ENCODE measurements at regions not wholly inside any gene's neighbourhood (a gene's known extent, or its start where the extent isn't known, plus 50 kb on each side); places are given as distances from the start of the nearest gene placed in this dataset.
A peak's percentile ranks its signal among the peaks of the same experiment; 100 is the strongest.
"Not testable (repeated sequence)": the region's sequence is repeated elsewhere in the genome, so short reads cannot be mapped to it uniquely, and the experiment has no call there.

DNA sequence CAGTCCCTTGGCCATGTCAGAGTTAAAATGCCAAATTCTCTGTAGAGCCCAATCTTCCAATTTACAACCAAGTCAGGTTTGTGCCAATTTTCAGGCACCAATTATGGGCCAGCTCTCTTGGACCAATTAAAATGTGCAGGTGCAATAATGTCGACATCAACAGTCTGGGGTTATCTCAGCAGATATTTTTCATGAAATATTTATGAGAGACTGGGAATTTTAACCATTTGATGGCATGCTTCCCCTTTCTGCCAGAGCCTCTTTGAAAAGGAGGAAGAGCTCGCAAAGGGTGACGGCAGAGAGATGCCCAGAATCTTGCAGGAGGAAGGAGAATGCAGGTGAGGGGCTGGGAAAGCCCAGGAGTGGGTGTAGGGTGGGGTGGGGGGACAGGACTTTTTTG lies 100.8 kb upstream of the SYT13 start:
- no peak for DNase-seq (ENCODE audit: low spot score)

DNA sequence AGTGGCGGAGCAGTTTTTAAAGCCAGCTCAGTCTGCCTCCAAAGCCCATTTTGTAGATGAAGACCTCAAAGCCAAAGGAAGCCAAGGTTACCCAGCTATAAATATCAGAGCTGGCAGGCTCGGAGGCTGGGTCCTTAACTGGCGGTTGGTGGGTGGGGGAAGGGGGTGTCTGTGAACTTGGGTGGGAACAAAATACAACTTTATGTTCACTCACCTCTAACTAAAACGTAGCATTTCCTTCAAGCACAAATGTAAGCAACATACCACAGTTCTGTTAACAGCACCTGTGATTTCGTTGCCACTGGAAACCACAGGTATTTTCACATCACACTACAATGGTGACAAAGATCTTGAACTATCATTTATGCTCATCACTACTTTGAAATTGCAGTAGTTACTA lies 99.7 kb upstream of the SYT13 start:
- DNase-seq (ENCODE audit: low spot score) = no peak

DNA sequence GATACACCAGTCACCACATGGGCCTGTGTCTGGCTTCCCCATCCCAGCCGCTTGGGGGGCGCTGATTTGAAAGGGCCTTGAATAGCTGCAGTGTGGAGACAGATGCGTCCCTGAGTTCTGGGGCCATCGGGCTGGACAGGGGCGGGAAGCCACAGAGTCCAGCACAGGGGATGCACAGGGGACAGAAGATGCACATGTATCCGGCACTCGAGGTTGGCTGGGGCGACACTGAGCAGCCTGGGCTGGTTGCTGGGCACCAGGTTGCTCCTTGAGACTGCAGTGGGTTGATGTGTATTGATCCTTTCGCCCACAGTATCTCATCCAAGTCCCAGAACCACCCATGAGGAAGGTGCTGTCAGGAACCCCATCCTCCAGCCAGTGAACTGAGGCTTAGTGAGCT lies 99.3 kb upstream of the SYT13 start:
- no peak for DNase-seq (ENCODE audit: low spot score)

DNA sequence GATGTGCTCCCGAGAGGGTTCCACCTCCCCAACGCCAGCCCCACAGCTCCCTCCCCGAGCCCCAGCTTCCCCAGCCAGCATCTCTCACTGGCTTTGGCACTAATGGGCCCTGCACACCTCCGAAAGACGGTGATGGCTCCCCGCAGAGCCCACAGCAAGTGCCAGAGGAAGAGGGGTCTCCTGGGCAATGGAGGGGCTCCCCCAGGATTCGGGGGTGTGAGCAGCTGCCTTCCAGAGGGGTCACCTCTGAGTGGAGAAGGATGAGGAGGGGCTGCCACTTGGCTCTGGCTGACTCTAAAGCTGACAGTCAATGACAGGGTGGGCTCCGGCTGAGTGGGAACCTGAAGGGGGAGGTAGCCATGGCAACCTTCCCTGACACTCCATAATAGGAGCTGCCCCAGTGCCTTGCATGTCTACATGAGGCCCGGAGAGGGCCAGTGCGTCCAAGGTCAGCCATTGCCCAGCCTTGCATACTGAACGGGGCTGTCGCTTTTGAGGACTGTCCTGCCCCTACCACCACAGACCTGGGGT lies 98.6 kb upstream of the SYT13 start:
- DNase-seq (ENCODE audit: low spot score) = no peak

DNA sequence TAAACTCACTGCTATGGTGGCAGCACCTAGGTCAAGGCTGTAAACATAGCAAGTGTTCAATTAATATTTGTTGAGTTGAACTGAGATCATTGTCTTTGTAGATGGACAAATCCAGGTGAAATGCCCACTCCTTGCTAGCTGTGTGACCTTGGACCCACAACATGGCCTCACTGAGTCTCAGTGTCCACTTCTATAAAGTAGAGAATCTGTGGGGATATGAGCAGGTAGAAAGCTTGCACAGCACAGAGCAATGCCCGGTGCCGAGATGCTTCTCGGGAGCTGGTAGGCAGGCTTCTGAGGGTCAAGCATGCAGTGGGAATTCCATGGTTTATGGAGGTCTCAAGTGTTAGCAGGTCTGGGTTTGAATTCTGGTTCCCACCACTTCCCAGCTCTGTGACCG lies 97.9 kb upstream of the SYT13 start:
- no peak for DNase-seq (ENCODE audit: low spot score)

DNA sequence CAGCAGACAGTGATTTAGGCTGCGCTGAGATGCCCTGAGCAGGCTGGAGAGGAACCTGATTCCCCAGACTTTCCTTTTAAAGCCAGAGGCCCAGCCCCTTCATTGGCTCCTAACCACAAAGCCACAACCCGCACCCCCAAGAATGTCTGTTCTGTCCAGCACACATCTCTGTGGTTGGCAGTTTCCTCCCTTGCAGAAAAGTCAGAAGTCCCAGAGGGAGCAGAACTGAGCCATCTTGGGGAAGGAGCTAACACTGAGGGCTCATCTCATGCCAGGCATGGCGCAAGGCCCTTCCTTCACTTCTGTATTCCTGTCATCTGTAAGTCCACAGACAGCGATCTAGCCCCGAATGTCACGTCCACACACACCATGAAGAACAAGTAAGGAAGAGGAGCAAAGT lies 97.1 kb upstream of the SYT13 start:
- no peak for DNase-seq (ENCODE audit: low spot score)

DNA sequence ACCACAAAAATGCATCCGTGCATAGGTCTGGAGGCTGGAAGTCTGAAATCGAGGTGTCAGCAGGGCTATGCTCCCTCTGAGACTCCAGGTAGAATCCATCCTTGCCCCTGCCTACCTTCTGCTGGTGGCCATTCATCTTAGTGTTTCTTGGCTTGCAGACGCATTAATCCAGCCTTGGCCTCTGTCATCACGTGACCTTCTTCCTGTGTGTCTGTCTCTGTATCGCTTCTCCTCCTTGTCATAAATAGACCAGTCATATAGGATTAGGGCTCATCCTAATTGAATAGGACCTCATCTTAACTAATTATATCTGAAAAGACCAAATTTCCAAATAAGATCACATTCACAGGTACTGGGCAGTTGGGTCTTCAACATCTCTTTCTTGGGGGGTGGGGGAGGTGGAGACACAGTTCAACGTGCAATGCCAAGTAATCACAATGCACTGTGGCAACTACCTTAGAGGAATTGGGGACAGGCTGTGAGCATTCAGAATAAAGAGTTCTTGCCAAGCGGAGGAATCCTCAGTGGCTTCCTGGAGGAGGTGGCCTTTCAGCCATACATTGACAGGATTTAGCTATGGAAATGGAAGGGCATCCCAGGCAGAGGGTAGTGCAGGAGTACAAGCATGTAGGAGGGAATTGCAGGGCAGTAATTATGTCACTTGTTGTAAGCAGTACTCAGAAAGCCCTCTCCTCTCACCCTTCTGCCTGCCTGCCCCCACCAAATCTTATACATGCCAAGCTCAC lies 96.2 kb upstream of the SYT13 start:
- no peak for DNase-seq (ENCODE audit: low spot score)

DNA sequence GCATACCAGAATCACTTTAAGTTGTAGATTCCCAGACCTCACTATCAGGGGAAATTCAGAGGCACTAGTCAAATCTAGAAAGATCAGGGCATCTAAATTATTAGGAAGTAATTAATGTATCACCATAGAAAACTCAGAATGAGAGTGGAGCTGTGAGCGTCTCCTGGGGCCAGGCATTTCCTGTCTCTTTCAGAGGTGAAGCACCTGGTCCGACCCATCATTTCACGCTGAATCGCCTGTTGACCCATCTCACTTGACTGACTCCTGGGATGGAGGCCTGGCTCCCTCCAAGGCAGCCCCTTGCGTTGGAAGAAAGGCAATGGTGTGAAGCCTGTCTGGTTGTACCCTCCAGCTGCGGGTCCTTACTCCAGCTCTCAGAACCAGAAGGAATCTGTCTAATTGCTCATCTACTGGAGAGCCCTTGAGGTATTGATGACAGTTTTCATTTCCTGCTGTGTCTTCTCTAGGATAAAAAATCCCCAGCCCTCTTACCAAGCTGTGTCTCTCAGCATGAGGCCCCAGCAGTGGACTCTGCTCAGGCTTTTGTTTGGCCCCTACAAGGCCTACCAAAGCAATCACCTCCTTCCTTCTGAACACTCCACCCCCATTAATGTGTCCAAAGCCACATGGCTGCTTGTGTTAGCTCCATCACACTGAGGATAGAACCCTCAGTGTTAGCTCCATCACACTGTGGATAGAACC lies 93.2 kb upstream of the SYT13 start:
- DNase-seq (ENCODE audit: low spot score) = no peak

DNA sequence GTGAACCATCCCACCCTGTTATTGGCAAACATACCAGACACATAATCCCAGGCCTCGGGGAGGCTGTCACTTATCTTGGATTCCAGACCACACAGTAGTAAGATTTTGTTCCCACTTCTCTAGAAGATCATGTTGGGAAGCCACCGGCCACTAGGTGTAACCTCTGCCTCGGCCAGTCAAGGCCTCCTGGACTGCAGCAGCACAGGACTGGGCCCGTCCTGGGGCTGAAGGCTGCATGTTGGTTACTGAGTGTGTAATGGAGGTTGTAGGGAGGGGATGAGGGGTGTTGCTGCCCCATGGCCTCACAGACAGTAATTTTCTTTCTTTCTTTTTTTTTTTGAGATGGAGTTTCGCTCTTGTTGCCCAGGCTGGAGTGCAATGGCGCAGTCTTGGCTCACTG lies 92.4 kb upstream of the SYT13 start:
- DNase-seq (ENCODE audit: low spot score) = no peak

DNA sequence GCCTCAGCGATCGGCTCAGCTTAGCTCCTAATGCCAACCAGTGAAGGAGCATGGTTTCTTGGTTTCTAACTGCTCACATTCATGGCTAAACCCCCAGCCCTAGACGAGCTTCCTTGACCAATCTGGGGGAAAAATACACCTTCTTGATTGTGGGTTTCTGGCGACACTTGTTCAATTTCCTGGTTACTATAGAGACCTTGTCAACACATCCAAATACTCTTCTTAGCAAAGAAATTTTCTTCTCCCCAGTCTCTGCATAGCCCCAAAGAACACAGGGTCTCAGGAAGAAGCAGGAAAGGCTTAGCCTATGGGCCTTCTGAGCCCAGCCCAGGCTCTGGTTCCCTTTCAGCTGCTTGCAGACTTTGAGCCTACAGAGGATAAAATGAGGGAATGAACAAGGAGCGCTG lies 88.5 kb upstream of the SYT13 start:
- no peak for DNase-seq (ENCODE audit: low spot score)

DNA sequence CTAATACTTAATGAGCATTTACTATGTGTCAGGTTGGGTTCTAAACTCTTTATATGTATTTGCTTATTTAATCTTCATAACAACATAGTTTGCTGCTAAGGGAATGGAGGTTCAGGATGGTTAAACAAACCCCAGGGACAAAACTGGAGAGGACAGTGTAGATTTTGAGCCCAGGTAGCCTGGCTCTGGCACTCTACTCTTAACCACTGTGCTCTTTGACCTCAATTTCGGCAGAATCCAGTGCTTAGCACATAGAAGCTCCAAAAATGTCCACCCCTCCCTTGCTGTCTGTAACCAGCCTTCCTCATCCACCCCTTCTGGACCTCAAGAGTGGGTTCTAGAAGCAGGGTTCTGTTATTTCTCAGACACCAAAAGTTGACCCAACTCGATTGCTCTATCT lies 88.0 kb upstream of the SYT13 start:
- no peak for DNase-seq (ENCODE audit: low spot score)

DNA sequence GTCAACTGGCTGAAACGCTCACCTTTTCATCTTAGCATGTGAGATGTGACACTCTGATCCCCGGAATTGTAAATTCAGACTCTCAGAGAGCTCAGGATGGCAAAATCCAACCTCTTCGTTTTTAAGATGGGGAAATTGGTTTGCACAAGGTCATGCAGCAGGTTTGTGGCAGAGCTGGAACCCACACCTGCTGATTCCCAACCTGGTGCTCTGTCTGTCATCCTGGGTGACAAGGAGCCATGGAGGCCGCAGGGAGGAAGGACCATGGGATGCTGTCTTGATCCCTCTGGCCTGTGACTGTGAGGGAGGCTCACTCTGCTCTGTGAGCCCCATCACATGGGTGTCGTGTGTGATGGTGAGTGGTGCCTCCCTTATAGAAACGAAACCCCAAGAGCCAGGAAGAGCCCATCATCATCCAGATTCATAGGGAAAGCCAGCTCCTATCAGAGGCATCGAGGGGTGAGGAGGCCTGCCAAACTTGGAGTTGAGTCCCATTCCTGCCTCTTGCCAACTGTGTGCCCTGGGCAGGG lies 87.4 kb upstream of the SYT13 start:
- no peak for DNase-seq (ENCODE audit: low spot score)

DNA sequence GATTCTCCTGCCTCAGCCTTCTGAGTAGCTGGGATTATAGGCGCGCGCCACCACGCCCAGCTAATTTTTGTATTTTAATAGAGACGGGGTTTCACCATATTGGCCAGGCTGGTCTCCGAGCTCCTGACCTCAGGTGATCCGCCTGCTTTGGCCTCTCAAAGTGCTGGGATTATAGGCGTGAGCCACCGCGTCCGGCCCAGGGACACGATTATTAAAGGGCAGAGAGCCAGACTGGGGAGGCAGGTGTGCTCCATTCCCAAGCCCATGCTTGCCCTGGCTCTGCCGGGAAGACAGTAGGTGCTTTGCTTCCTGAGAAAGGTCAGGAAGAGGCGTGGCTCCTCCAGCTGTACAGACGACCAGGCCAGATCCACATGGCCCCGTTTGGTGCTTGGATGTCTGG lies 86.3 kb upstream of the SYT13 start:
- DNase-seq (ENCODE audit: low spot score) = not testable (repeated sequence)

DNA sequence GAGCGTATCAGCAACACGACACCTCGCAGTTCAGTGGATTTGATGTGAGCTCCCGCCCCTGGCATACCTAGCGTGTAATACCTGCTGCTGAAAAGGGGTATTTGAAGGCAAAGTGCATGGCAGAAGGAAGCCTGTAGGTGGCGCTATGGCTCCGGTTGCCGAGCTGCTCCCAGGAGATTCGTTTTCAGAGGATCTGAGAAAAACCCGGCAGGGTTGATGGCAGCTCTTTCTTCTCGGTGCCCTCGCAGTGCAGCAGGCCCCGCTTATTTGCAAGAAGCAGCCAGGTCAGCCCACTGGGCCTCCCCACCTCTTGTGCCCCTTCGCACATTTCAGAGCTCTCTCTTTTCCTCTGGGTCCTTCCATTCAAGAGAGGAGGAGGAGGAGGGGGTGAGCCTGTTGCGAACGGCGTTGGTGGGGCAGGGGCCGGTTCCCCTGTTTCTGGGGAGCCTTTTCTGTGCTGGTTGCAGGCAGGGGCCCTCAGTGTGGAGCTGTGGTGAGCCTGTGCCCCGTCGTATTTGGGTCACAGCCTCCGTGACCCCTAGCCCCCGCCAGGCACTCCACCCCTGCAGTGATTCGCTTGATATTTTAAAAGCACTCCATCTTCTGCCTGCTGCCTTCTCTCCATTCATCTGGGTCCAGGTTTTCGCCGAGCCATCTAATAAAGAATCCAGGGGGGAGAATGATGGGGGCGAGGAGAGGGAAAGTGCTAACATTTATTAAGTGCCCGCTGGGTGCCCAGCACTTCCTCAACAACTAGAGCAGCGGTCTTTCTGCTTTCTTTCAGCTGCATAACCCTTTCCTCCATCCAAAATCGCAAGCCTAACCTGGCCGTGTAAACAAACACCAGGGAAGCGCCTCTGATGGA lies 85.3 kb upstream of the SYT13 start:
- peak; percentile 84 for DNase-seq (ENCODE audit: low spot score)

DNA sequence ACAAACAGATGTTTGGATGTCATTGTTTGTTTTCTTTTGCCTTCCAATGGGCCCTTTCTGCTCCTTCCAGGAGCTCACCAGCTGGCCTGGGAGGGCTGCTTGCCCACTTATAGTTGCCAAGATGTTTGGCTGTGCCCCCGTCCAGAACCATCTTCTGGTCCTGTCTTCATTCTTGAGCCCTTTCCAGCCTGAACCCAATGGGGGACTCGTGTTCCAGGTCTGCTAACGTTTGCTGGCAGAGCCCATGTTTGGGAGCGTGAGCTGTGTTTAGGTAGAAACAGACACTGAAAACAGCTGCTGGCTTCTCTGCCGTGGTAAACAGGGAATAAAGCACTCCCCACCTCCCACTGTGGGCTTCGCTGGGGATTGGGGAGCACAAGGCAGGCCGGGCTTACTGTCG lies 83.2 kb upstream of the SYT13 start:
- DNase-seq (ENCODE audit: low spot score) = no peak

DNA sequence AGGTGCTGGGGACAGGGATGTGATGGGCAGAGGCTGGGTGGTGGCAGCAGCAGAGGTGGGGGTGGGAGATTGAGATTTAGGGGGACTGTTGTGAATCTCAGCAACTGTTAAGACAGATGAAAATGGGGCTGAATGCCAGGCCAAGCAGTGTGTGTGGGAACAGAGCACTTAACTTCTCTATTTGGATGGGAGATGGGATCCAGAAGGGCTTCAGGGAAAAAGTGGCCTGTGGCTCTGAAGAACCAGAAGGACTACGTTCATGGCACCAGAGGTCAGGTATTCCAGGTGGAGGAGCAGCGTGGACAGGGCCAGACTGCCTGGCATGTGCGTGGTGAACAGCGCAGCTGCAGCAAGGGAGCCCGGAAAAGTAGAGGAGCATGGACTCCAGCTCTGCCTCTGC lies 82.6 kb upstream of the SYT13 start:
- DNase-seq (ENCODE audit: low spot score) = no peak

DNA sequence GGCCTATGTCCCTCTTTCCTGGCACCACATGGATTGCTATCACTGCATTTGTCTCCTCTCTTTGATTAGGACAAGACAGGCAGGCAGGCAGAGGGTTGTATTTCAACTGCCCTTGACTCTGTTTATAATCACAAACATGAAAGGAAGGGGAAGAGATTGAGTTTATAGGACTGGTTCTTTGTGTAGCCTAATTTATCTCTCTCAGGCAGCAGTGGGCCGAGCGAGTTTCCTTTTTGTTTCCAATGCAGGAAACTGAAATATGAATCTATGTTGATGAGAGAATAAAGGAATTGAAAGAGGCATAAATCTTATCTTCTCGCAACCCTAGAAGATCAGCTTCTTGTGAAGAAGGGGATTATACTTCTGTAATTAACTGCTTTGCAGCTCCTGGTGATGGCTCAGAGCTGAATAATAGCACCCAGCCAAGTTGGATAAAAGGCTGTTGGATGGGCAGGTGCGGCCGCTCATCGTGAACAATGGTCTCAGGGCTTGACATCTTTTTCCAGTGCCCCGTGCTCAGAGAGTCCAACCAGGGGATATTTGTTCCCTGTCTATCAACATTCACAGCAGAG lies 80.6 kb upstream of the SYT13 start:
- DNase-seq (ENCODE audit: low spot score) = no peak

DNA sequence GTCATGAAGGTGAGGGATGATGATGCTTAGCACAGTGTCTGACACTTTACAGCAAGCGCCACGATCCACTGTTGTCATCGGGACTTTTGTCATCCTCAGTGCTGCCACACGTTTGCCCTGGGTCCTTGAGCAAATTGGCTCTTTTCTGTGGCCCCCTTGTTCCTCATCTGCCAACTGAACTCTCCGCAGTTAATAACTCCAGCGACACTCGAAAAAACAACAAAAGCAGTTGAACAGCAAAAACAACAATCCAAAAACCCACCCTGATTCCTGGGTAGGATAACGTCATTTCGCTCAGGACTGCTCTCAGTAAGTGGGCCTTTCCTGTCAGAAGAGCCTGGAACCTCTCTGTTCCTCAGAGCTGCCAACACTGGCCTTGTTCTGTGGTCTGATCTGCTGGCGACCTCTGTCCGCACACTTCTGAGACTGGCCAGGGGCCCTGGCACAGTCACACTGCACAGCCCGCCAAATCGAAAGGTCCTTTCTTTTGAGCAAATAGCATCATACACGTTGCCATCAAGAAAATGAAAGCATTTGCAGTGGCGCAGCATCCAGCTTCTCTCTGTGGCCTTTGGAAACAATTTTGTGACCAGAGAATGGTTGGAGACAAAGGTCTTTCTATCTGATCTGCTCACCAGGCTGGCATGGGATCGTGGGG lies 79.9 kb upstream of the SYT13 start:
- DNase-seq (ENCODE audit: low spot score) = no peak

DNA sequence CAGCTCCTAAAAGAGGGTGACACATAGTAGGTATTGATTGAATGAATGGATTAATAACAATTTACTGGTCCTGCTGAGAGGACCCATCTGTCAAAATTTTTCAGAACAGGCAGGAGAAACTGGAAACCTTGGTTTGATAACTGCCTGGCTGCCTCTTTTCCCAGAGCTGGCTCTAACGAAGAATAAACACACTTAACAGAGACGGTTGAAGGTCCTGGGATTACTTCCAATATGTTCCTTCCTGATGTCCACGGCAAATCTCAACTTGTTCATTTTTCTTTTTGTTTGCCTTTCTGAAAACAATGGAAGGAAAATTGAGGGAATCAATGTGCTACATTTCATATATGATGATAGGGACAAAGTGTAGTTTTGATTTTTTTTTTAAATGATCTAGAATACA lies 76.5 kb upstream of the SYT13 start:
- DNase-seq (ENCODE audit: low spot score) = no peak

DNA sequence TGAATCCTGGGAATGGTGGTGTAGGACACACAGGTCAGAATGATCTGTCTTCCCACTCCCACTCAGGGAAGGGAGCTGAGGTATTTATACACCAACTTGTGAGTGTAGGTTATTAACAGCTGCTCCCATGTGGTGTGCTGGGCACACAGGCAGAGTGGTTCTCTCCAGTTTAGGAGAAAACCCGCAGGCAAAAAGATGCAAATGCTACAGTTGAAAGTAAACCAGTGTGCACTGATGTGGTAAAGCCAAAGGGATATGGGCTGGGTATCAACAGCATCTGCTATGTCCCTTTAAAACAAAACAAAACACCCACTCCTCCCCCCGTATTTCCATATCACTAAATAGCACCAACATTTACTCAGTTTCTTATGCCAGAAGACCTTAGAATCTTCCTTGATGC lies 75.4 kb upstream of the SYT13 start:
- DNase-seq (ENCODE audit: low spot score) = no peak

DNA sequence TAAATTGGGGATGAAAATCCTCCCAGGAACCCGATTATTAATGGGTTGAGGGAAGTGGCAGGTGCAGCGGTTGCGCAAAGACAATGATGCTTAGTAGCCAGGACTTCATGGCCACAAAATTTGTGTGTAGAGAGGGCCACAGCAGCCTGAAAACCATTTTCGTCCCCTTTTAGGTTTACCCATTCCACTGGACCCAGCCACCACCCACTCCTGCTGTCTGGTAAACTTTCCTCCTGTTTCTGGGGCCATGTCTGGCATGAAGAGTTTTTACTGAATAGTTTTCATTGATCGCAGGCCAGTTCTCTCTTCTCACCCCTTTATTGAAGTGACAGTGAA lies 69.5 kb upstream of the SYT13 start:
- DNase-seq (ENCODE audit: low spot score) = no peak

All from HT-29 (cell line).